HG03457 (cell line): ENCODE measurements at regions not wholly inside any gene's neighbourhood (a gene's known extent, or its start where the extent isn't known, plus 50 kb on each side); places are given as distances from the start of the nearest gene placed in this dataset.
"Not testable (repeated sequence)": the region's sequence is repeated elsewhere in the genome, so short reads cannot be mapped to it uniquely, and the experiment has no call there.

Source experiments
- ATAC-seq: cut with Tn5 transposase; IDR thresholded peaks from one replicate; pipeline ENCODE4 v1.9.1; 2021; ENCODE audit warnings: moderate number of reproducible peaks; ENCODE audit not compliant: unreplicated experiment

- not testable (repeated sequence) for ATAC-seq
These were observed 180.3 kb downstream of the NPIPA7 start for GRCh38 chr16:16559179-16559740.

GRCh38 chr16:16561532-16561931, 182.6 kb downstream of the NPIPA7 start:
- not testable (repeated sequence) for ATAC-seq

- ATAC-seq, result not testable (repeated sequence)
These were observed 185.0 kb downstream of the NPIPA7 start for GRCh38 chr16:16563962-16564361.

- ATAC-seq, result not testable (repeated sequence)
These were observed 186.4 kb downstream of the NPIPA7 start for GRCh38 chr16:16565326-16565725.

- not testable (repeated sequence) for ATAC-seq
These were observed 191.1 kb downstream of the NPIPA7 start for GRCh38 chr16:16570055-16570454.

- not testable (repeated sequence) for ATAC-seq
These were observed 191.9 kb downstream of the NPIPA7 start for GRCh38 chr16:16570874-16571273.

GRCh38 chr16:16572130-16572774, 193.3 kb downstream of the NPIPA7 start:
- ATAC-seq, result not testable (repeated sequence)

GRCh38 chr16:16577062-16577461, 198.1 kb downstream of the NPIPA7 start:
- not testable (repeated sequence) for ATAC-seq

GRCh38 chr16:16578701-16579100, 199.8 kb downstream of the NPIPA7 start:
- ATAC-seq, result no peak

GRCh38 chr16:16582916-16583315, 204.0 kb downstream of the NPIPA7 start:
- ATAC-seq, result not testable (repeated sequence)

- ATAC-seq, result not testable (repeated sequence)
These were observed 207.2 kb downstream of the NPIPA7 start for GRCh38 chr16:16586073-16586651.

- not testable (repeated sequence) for ATAC-seq
These were observed 208.0 kb downstream of the NPIPA7 start for GRCh38 chr16:16586969-16587368.

- ATAC-seq, result not testable (repeated sequence)
These were observed 209.5 kb downstream of the NPIPA7 start for GRCh38 chr16:16588436-16588835.

- ATAC-seq, result not testable (repeated sequence)
These were observed 211.8 kb downstream of the NPIPA7 start for GRCh38 chr16:16590654-16591318.

GRCh38 chr16:16593156-16593863, 214.4 kb downstream of the NPIPA7 start:
- ATAC-seq, result not testable (repeated sequence)

- ATAC-seq, result peak; percentile 60
These were observed 216.2 kb downstream of the NPIPA7 start for GRCh38 chr16:16595029-16595718.

- ATAC-seq, result not testable (repeated sequence)
These were observed 222.3 kb downstream of the NPIPA7 start for GRCh38 chr16:16601239-16601638.

GRCh38 chr16:16607401-16608082, 228.6 kb downstream of the NPIPA7 start:
- ATAC-seq, result not testable (repeated sequence)

GRCh38 chr16:16609627-16610026, 230.7 kb downstream of the NPIPA7 start:
- not testable (repeated sequence) for ATAC-seq
